Hepatocyte (in vitro differentiated cells): ENCODE measurements at regions not wholly inside any gene's neighbourhood (a gene's known extent, or its start where the extent isn't known, plus 50 kb on each side); places are given as distances from the start of the nearest gene placed in this dataset.

ENCODE experiments used
- DNase-seq: peaks from one replicate; pipeline ENCODE4 v3.0.0-alpha.2; 2016; ENCODE audit warnings: low spot score
- H2AFZ ChIP-seq: fragments of 200-600 bp; sonication (generic); 2 replicates; pipeline ENCODE4 v1.6.0; 2016; ENCODE audit warnings: antibody characterized with exemption, mild to moderate bottlenecking
- H3K27ac ChIP-seq: fragments of 200-600 bp; sonication (generic); 2 replicates; pipeline ENCODE4 v1.5.1; 2016; ENCODE audit warnings: mild to moderate bottlenecking
- H3K27me3 ChIP-seq: fragments of 200-600 bp; sonication (generic); 2 replicates; pipeline ENCODE4 v1.6.1; 2016
- H3K36me3 ChIP-seq: fragments of 200-600 bp; sonication (generic); replicated peaks from 2 replicates; pipeline ENCODE4 v1.5.1; 2016; ENCODE audit warnings: low read depth; ENCODE audit not compliant: insufficient read depth
- H3K4me1 ChIP-seq: fragments of 200-600 bp; sonication (generic); 2 replicates; pipeline ENCODE4 v1.5.1; 2016; ENCODE audit warnings: mild to moderate bottlenecking, moderate library complexity; ENCODE audit not compliant: insufficient read depth
- H3K4me2 ChIP-seq: fragments of 200-600 bp; sonication (generic); 2 replicates; pipeline ENCODE4 v1.6.0; 2016
- H3K4me3 ChIP-seq: fragments of 200-600 bp; sonication (generic); 2 replicates; pipeline ENCODE4 v1.5.1; 2016; ENCODE audit warnings: mild to moderate bottlenecking
- H3K79me2 ChIP-seq: fragments of 200-600 bp; sonication (generic); 2 replicates; pipeline ENCODE4 v1.6.0; 2017; ENCODE audit warnings: mild to moderate bottlenecking
- H3K9me2 ChIP-seq: fragments of 200-600 bp; sonication (generic); replicated peaks from 2 replicates; pipeline ENCODE4 v1.6.0; 2017; ENCODE audit warnings: mild to moderate bottlenecking; ENCODE audit not compliant: insufficient read depth
- H3K9me3 ChIP-seq: fragments of 200-600 bp; sonication (generic); 2 replicates; pipeline ENCODE4 v1.5.1; 2016; ENCODE audit warnings: low read depth, mild to moderate bottlenecking
- H4K20me1 ChIP-seq: fragments of 200-600 bp; sonication (generic); 2 replicates; pipeline ENCODE4 v1.6.0; 2016; ENCODE audit warnings: mild to moderate bottlenecking; ENCODE audit not compliant: insufficient read depth, poor library complexity, severe bottlenecking
- EZH2 ChIP-seq: fragments of 200-600 bp; sonication (generic); IDR thresholded peaks from 2 replicates; pipeline ENCODE4 v1.6.1; 2016; ENCODE audit warnings: antibody characterized with exemption, mild to moderate bottlenecking, borderline replicate concordance
- EZH2phosphoT487 ChIP-seq: fragments of 200-600 bp; sonication (generic); IDR thresholded peaks from one replicate; pipeline ENCODE4 v1.6.1; 2018; ENCODE audit warnings: antibody characterized with exemption, mild to moderate bottlenecking, low read depth, moderate library complexity; ENCODE audit not compliant: unreplicated experiment, severe bottlenecking
- WGBS: methylation state at CpG from one replicate; pipeline ENCODE4 v1.1.6; 2016; ENCODE audit warnings: low lambda C conversion rate; ENCODE audit errors: missing lambda C conversion rate; 5-methylcytosine and 5-hydroxymethylcytosine counted together
- TF ChIP-seq, protein P1 (sequence below): fragments of 200-600 bp; sonication (generic); IDR thresholded peaks from 2 replicates; pipeline ENCODE4 v1.5.1; 2016; ENCODE audit warnings: antibody characterized with exemption, mild to moderate bottlenecking; ENCODE audit not compliant: poor library complexity

DNA sequence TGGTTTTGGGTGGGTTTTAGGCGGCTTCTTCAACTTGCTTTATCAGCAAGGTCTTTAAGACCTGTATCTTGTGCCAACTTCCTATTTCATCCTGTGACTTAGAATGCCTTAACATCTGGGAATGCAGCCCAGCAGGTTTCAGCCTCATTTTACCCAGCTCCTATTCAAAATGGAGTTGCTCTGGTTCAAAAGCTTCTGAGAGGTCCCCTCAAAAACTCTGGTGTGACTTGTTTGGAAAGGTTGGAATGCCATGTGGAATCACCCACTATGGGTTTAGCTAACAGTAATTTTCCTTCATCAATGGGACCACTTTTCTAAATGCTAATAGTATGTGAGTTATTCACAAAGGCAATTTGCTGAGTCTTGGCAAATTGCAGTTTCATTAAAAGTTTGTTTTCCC lies 509.4 kb upstream of the SMIM21 start:
- Histone ChIP-seq H3K4me2 (no peak overlapping the region), H3K79me2 (no peaks in the 10 kb centered on the region), H3K36me3 (no peaks in the 10 kb centered on the region), H3K9me2 (no peaks in the 10 kb centered on the region), H3K27ac (no peak overlapping the region), H3K27me3 (no peaks in the 10 kb centered on the region), H3K4me1 (peaks cover 6% of the 10 kb centered on the region), H4K20me1 (no peaks in the 10 kb centered on the region), H2AFZ (no peak overlapping the region), H3K9me3 (no peaks in the 10 kb centered on the region), H3K4me3 (no peak overlapping the region)
- no peak for TF ChIP-seq EZH2phosphoT487
- TF ChIP-seq EZH2: no peak
- TF ChIP-seq, protein P1, sequence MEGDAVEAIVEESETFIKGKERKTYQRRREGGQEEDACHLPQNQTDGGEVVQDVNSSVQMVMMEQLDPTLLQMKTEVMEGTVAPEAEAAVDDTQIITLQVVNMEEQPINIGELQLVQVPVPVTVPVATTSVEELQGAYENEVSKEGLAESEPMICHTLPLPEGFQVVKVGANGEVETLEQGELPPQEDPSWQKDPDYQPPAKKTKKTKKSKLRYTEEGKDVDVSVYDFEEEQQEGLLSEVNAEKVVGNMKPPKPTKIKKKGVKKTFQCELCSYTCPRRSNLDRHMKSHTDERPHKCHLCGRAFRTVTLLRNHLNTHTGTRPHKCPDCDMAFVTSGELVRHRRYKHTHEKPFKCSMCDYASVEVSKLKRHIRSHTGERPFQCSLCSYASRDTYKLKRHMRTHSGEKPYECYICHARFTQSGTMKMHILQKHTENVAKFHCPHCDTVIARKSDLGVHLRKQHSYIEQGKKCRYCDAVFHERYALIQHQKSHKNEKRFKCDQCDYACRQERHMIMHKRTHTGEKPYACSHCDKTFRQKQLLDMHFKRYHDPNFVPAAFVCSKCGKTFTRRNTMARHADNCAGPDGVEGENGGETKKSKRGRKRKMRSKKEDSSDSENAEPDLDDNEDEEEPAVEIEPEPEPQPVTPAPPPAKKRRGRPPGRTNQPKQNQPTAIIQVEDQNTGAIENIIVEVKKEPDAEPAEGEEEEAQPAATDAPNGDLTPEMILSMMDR: no peak
- WGBS: 94% methylated on average over 1 of the region's 1 CpG
- no peak for DNase-seq

DNA sequence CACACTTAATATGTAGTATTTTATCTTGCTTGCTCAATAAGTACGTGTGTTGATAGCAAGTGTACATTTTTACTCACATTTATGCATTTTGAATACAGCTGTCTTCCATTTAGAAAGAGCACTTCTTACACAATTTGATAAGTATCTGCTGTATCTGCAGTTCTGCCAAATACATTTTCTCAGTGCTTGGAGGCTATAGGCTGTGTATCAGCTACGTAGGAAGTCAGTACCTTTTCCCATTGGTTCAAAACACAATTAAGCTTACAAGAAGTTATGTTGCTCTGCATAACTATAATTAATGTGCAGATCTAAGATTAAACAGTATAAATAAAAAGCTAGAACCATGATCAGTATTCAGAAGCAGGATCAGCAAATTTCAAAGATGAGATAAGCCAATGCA lies 503.6 kb upstream of the SMIM21 start:
- no peaks in the 10 kb centered on the region for H4K20me1 ChIP-seq
- no peaks in the 10 kb centered on the region for H3K27me3 ChIP-seq
- H3K9me3 ChIP-seq: no peaks in the 10 kb centered on the region
- H3K79me2 ChIP-seq: no peaks in the 10 kb centered on the region
- no peak overlapping the region for H2AFZ ChIP-seq
- H3K4me1 ChIP-seq: no peaks in the 10 kb centered on the region
- no peaks in the 10 kb centered on the region for H3K36me3 ChIP-seq
- H3K4me3 ChIP-seq: no peak overlapping the region
- no peak for DNase-seq
- TF ChIP-seq, protein P1: no peak
- TF ChIP-seq EZH2phosphoT487 (no peak), EZH2 (no peak)
- no peak overlapping the region for H3K4me2 ChIP-seq
- H3K9me2 ChIP-seq: no peaks in the 10 kb centered on the region
- WGBS: 65% methylated on average over 2 of the region's 2 CpGs
- H3K27ac ChIP-seq: no peak overlapping the region

DNA sequence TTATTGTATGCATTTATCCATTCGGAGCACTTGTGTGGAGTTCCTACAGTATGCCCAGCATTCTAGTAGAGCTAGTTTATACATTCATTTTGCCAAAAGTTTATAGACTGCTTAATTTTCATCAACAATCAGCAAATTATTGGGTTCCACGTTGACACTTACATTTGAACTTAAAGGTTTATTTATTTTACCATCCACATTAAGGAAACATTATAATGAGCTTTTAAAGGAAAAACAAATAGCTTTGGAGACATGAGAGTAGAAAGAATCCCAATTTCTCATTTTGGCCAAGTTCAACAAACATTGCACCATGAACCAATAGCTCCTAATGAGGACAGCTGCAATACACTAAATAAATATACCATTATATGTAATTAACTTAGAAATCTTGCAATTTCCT lies 501.2 kb upstream of the SMIM21 start:
- Histone ChIP-seq H3K79me2 (no peaks in the 10 kb centered on the region), H3K36me3 (no peaks in the 10 kb centered on the region), H4K20me1 (no peaks in the 10 kb centered on the region), H3K27ac (no peak overlapping the region), H3K4me2 (no peak overlapping the region), H3K4me3 (no peak overlapping the region), H2AFZ (no peak overlapping the region), H3K9me2 (no peaks in the 10 kb centered on the region), H3K4me1 (no peaks in the 10 kb centered on the region), H3K27me3 (no peaks in the 10 kb centered on the region), H3K9me3 (no peaks in the 10 kb centered on the region)
- 77% methylated on average over 2 of the region's 2 CpGs for WGBS
- TF ChIP-seq EZH2phosphoT487 (no peak), EZH2 (no peak)
- TF ChIP-seq, protein P1: no peak
- no peak for DNase-seq

DNA sequence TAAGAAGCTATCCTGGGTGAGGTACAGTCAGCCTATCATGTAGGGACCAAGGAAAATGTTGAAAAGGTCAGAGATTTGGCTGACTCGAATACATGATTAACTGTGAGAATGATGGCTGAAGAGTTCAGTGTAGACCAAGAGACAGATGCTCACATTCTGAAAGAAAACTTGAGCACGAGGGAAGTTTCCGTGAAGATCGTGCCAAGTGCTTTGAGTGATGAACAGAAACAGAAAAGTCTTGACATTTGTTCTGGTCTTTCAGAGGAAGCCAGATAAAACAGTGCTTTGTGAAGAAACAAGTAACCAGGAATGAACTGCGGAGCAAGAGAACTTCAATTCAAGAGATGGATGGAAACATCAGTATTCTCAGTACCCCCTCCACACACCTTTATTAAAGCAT lies 500.3 kb upstream of the SMIM21 start:
- Histone ChIP-seq H3K27ac (no peak overlapping the region), H3K4me1 (no peaks in the 10 kb centered on the region), H3K9me3 (no peaks in the 10 kb centered on the region), H3K4me2 (no peak overlapping the region), H3K9me2 (no peaks in the 10 kb centered on the region), H3K36me3 (no peaks in the 10 kb centered on the region), H3K27me3 (no peaks in the 10 kb centered on the region), H4K20me1 (no peaks in the 10 kb centered on the region), H2AFZ (no peak overlapping the region), H3K79me2 (no peaks in the 10 kb centered on the region), H3K4me3 (no peak overlapping the region)
- no peak for DNase-seq
- TF ChIP-seq, protein P1: no peak
- TF ChIP-seq EZH2: no peak
- no peak for TF ChIP-seq EZH2phosphoT487
- WGBS: 96% methylated on average over 5 of the region's 5 CpGs
